ENCODE measurements at regions not wholly inside any gene's neighbourhood (a gene's known extent, or its start where the extent isn't known, plus 50 kb on each side); places are given as distances from the start of the nearest gene placed in this dataset.
"Not testable (repeated sequence)": the region's sequence is repeated elsewhere in the genome, so short reads cannot be mapped to it uniquely, and the experiment has no call there.

GRCh38 chr6:90365002-90365401, 68.4 kb upstream of the BACH2 start:
- no peaks in the 10 kb centered on the region for H3K27me3 ChIP-seq
- TF ChIP-seq CTCF (IDR thresholded peaks at IDR 0.05), result no peak
- DNase-seq (no peak), ATAC-seq (no peak)
- H3K36me3 ChIP-seq, result no peaks in the 10 kb centered on the region
- intact Hi-C loops (cut with DNase I), result no loop called here
- H3K27ac ChIP-seq, result no peak overlapping the region
- H3K4me1 ChIP-seq, result peaks cover 0 to 18% (median 4%) of the 10 kb centered on the region in 9 donors
- H3K4me3 ChIP-seq, result no peak overlapping the region
- peaks cover 0 to 6% (median 0%) of the 10 kb centered on the region in 11 donors for H3K9me3 ChIP-seq
- 77 to 88% methylated on average over 5 of the region's 5 CpGs for WGBS, 2 donors

GRCh38 chr6:90364286-90364685, 67.6 kb upstream of the BACH2 start:
- H3K27me3 ChIP-seq, result no peaks in the 10 kb centered on the region
- H3K4me1 ChIP-seq, result peaks cover 0 to 12% (median 3%) of the 10 kb centered on the region in 9 donors
- no peak for TF ChIP-seq CTCF (IDR thresholded peaks at IDR 0.05)
- intact Hi-C loops (cut with DNase I), result no loop called here
- H3K4me3 ChIP-seq, result no peak overlapping the region
- no peak overlapping the region for H3K27ac ChIP-seq
- 78% methylated on average over 5 of the region's 5 CpGs for WGBS, 2 donors
- peaks cover 0 to 6% (median 0%) of the 10 kb centered on the region in 11 donors for H3K9me3 ChIP-seq
- H3K36me3 ChIP-seq, result no peaks in the 10 kb centered on the region
- DNase-seq, result no peak
- ATAC-seq, result no peak

GRCh38 chr6:90362318-90362717, 65.7 kb upstream of the BACH2 start:
- 32 to 33% methylated on average over 3 of the region's 3 CpGs for WGBS, 2 donors
- Histone ChIP-seq H3K36me3 (no peaks in the 10 kb centered on the region), H3K4me3 (no peak overlapping the region), H3K27ac (no peak overlapping the region), H3K27me3 (peaks cover 0 to 7% (median 0%) of the 10 kb centered on the region in 7 donors), H3K9me3 (no peaks in the 10 kb centered on the region), H3K4me1 (no peaks in the 10 kb centered on the region)
- TF ChIP-seq CTCF (IDR thresholded peaks at IDR 0.05), result no peak
- intact Hi-C loops (cut with DNase I), result no loop called here
- ATAC-seq (peak in 1 of 8 donors; percentile 67), DNase-seq (no peak)

DNA sequence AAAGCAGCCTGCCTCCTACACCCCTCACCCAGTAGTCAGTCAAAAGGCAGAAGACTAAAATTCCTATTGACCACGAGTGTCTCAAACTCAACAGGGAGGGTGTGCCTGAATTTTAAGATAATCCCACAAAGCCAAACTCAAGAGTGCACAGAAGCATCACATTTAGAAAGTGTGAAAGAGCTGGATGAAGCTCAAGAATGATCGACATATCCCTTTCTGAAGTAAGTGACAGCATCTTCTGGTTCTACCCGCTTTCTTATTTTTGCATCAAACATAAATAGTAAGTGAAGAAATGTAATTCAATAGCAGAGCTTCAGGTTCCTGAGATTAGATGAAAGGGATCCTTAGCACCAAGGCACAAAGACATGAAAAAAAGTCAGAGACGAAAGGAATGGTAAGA, 64.5 kb upstream of the BACH2 start:
- 77 to 82% methylated on average over 4 of the region's 4 CpGs for WGBS, 2 donors
- ATAC-seq, result no peak
- intact Hi-C loops (cut with DNase I), result no loop called here

GRCh38 chr6:90358036-90358770, 61.6 kb upstream of the BACH2 start:
- WGBS, 2 donors, result 85 to 87% methylated on average over 11 of the region's 11 CpGs
- H3K4me3 ChIP-seq; ATAC-seq; H3K27ac ChIP-seq; H3K4me1 ChIP-seq; intact Hi-C loops (cut with DNase I); H3K36me3 ChIP-seq; H3K9me3 ChIP-seq; DNase-seq: not testable (repeated sequence)
- peaks cover 0 to 10% (median 0%) of the 10 kb centered on the region in 7 donors for H3K27me3 ChIP-seq

More for the DNA sequence above, 64.5 kb upstream of the BACH2 start:
- H3K36me3 ChIP-seq, result no peaks in the 10 kb centered on the region
- peaks cover 0 to 7% (median 0%) of the 10 kb centered on the region in 7 donors for H3K27me3 ChIP-seq
- H3K9me3 ChIP-seq, result no peaks in the 10 kb centered on the region
- no peak for TF ChIP-seq CTCF (IDR thresholded peaks at IDR 0.05)
- no peak overlapping the region for H3K27ac ChIP-seq
- DNase-seq, result no peak
- H3K4me3 ChIP-seq, result no peak overlapping the region
- no peaks in the 10 kb centered on the region for H3K4me1 ChIP-seq
